Esophagus muscularis mucosa (tissue), 3 donors: ENCODE measurements at regions not wholly inside any gene's neighbourhood (a gene's known extent, or its start where the extent isn't known, plus 50 kb on each side); places are given as distances from the start of the nearest gene placed in this dataset.
"Not testable (repeated sequence)": the region's sequence is repeated elsewhere in the genome, so short reads cannot be mapped to it uniquely, and the experiment has no call there.

Experiments used
- POLR2A ChIP-seq: fragments of 450-650 bp; IDR thresholded peaks from one replicate; pipeline ENCODE4 v1.6.1; 2017; ENCODE audit warnings: antibody characterized with exemption, moderate library complexity, mild to moderate bottlenecking, low read depth
- POLR2AphosphoS5 ChIP-seq, 2 donors: sonication (generic); formaldehyde crosslinking; IDR thresholded peaks; one replicate each; pipeline ENCODE4 v1.6.1; 2017; ENCODE audit warnings: antibody characterized with exemption in 2 of 2
- TF ChIP-seq, protein P1 (sequence below), 3 experiments: fragments of 200-600 bp in 2 of 3; fragments of 450-650 bp in 1 of 3; sonication (generic) in 2 of 3; IDR thresholded peaks; one replicate each; pipeline ENCODE4 v1.5.1; 2017 to 2019; ENCODE audit warnings: antibody characterized with exemption in 3 of 3, mild to moderate bottlenecking in 2 of 3, moderate library complexity in 1 of 3

DNA sequence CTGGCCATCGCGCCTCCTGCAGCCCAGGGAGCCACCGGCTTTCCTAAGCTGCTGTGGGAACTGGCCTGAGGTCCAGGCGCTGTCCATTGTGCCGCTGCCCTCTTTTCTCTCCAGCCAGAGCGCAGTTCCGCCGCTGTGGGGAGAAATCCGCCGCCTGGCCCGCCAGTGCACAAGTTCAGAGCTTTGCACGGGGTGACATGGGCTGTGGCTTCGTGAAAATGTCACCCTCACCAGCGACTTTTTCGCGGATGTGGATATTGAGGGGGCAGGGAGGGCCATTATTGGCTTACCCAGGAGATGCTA, 97.5 kb upstream of the ZNF722 start:
- not testable (repeated sequence) for TF ChIP-seq POLR2A; POLR2AphosphoS5 (IDR thresholded peaks at IDR 0.05)
- TF ChIP-seq, protein P1, sequence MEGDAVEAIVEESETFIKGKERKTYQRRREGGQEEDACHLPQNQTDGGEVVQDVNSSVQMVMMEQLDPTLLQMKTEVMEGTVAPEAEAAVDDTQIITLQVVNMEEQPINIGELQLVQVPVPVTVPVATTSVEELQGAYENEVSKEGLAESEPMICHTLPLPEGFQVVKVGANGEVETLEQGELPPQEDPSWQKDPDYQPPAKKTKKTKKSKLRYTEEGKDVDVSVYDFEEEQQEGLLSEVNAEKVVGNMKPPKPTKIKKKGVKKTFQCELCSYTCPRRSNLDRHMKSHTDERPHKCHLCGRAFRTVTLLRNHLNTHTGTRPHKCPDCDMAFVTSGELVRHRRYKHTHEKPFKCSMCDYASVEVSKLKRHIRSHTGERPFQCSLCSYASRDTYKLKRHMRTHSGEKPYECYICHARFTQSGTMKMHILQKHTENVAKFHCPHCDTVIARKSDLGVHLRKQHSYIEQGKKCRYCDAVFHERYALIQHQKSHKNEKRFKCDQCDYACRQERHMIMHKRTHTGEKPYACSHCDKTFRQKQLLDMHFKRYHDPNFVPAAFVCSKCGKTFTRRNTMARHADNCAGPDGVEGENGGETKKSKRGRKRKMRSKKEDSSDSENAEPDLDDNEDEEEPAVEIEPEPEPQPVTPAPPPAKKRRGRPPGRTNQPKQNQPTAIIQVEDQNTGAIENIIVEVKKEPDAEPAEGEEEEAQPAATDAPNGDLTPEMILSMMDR (IDR thresholded peaks at IDR 0.05): not testable (repeated sequence)
